Fibroblast of pulmonary artery (primary cell): ENCODE measurements at regions not wholly inside any gene's neighbourhood (a gene's known extent, or its start where the extent isn't known, plus 50 kb on each side); places are given as distances from the start of the nearest gene placed in this dataset.

Experiments used
- DNase-seq: peaks from one replicate; pipeline ENCODE4 v3.0.0-alpha.2; 2010; ENCODE audit warnings: low read depth
- H3K4me3 ChIP-seq: replicated peaks from 2 replicates; pipeline ENCODE4 v1.5.1; 2011; ENCODE audit warnings: low read depth, mild to moderate bottlenecking, control low read depth, low read length, moderate library complexity
- CTCF ChIP-seq: IDR thresholded peaks from 2 replicates; pipeline ENCODE4 v1.5.1; 2011; ENCODE audit warnings: mild to moderate bottlenecking, control low read depth, low read length, inconsistent platforms; ENCODE audit errors: missing control alignments

- no peak for DNase-seq
- TF ChIP-seq CTCF, result no peak
- no peak overlapping the region for H3K4me3 ChIP-seq
These were observed 246.8 kb upstream of the IRX1 start for GRCh38 chr5:3348576-3349535.

GRCh38 chr5:3347741-3348140 is 247.9 kb upstream of the IRX1 start:
- DNase-seq, result no peak
- H3K4me3 ChIP-seq, result no peak overlapping the region
- no peak for TF ChIP-seq CTCF

GRCh38 chr5:3346111-3346820 is 249.4 kb upstream of the IRX1 start:
- no peak for TF ChIP-seq CTCF
- no peak overlapping the region for H3K4me3 ChIP-seq
- no peak for DNase-seq

- no peak for TF ChIP-seq CTCF
- no peak for DNase-seq
These were observed 250.4 kb upstream of the IRX1 start for GRCh38 chr5:3345195-3345594.

GRCh38 chr5:3344671-3345070 is 251.0 kb upstream of the IRX1 start:
- no peak for DNase-seq
- no peak for TF ChIP-seq CTCF

More at GRCh38 chr5:3345195-3345594, 250.4 kb upstream of the IRX1 start:
- no peak overlapping the region for H3K4me3 ChIP-seq

GRCh38 chr5:3343911-3344310 is 251.7 kb upstream of the IRX1 start:
- TF ChIP-seq CTCF, result no peak
- no peak for DNase-seq
- H3K4me3 ChIP-seq, result no peak overlapping the region

More at GRCh38 chr5:3344671-3345070, 251.0 kb upstream of the IRX1 start:
- H3K4me3 ChIP-seq, result no peak overlapping the region
